ENCODE measurements at regions not wholly inside any gene's neighbourhood (a gene's known extent, or its start where the extent isn't known, plus 50 kb on each side); places are given as distances from the start of the nearest gene placed in this dataset.

DNA sequence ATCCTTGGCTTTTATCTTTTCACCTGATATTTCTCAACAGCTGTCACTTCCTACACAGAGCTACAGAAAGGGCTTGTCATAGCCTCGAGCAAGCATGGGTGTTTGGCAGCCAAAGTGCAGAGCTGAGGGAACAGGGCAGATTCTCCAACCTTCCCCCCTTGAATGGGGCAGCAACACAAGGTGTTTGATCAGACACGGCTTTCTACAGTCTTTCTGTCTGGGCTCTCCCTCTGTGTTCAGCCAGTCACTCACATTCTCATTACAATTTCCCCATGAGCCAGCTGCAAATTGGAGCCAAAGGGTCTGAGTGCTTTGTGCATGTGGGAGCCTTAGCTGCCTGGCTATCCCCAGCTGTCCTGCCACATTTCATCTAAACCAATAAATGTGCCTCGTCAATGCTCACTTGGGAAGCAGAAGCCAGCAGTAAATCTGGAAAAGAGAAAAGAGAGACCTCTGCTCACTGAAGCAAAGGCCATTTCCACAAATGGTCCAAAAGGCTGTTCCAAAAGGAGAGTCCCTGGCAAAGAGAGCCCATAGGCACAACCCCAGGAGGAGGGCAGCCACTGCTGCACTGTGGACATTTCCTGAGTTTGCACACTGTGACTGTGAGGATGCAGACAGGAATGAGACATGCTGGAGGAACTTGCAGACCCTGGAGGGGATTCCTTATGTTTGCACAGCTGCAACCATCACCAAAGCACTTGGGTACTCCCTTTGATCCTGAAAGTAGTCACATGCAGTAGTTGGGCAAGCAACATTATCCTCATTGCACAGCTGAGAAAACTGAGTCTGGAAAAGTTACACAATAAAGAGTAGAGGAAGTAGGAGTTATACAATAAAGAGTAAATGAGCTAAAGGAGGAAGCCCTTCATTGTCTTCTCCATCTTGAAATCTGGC, 186.8 kb downstream of the FAM181B start:
- Histone ChIP-seq H2BK20ac (ENCODE audit: low read depth, low read length, poor library complexity, severe bottlenecking) (no peak overlapping the region), H3K4ac (ENCODE audit: low read depth, low read length) (no peak overlapping the region), H2AFZ (ENCODE audit: low read length) (no peak overlapping the region), H4K5ac (ENCODE audit: insufficient read length, low read depth, low read length) (no peak overlapping the region), H3K4me2 (ENCODE audit: insufficient read depth, insufficient read length, low read length) (no peak overlapping the region), H3T11ph (ENCODE audit: low read length) (no peak overlapping the region), H3K4me1 (ENCODE audit: insufficient read depth, low read length) (no peaks in the 10 kb centered on the region), H3K79me1 (ENCODE audit: insufficient read depth, low read depth, low read length, poor library complexity, severe bottlenecking) (no peaks in the 10 kb centered on the region), H3K79me2 (ENCODE audit: insufficient read depth, low read length) (no peaks in the 10 kb centered on the region), H3K9ac (ENCODE audit: extremely low read depth, insufficient read length, low read length) (no peak overlapping the region), H3K23me2 (ENCODE audit: insufficient read length, low read depth, low read length, poor library complexity, severe bottlenecking) (no peaks in the 10 kb centered on the region), H3K27ac (ENCODE audit: insufficient read length, low read depth, low read length) (no peak overlapping the region), H2BK15ac (ENCODE audit: low read depth, low read length) (no peak overlapping the region), H2BK12ac (ENCODE audit: insufficient read length, low read depth, low read length) (no peak overlapping the region), H4K91ac (ENCODE audit: insufficient read length, low read depth, low read length) (no peak overlapping the region), H2BK120ac (ENCODE audit: low read depth, low read length, poor library complexity, severe bottlenecking) (no peak overlapping the region), H4K20me1 (ENCODE audit: control insufficient read depth, insufficient read depth, insufficient read length) (no peaks in the 10 kb centered on the region), H3K56ac (ENCODE audit: insufficient read length, low read depth, low read length) (no peak overlapping the region), H3K9me3 (ENCODE audit: control insufficient read depth, low read depth, low read length) (no peaks in the 10 kb centered on the region), H2BK5ac (ENCODE audit: insufficient read length, low read length) (no peak overlapping the region), H3K18ac (ENCODE audit: insufficient read length, low read depth, low read length) (no peak overlapping the region), H4K8ac (replicated peaks; ENCODE audit: insufficient read length, low read depth, low read length) (no peak overlapping the region), H3K23ac (ENCODE audit: insufficient read length, low read depth, low read length) (no peak overlapping the region), H2AK5ac (ENCODE audit: insufficient read length, low read length) (no peak overlapping the region), H3K14ac (ENCODE audit: insufficient read depth, low read length) (no peak overlapping the region), H3K27me3 (ENCODE audit: insufficient read depth, low read length) (no peaks in the 10 kb centered on the region)
- no peak for DNase-seq
- TF ChIP-seq, protein P1, sequence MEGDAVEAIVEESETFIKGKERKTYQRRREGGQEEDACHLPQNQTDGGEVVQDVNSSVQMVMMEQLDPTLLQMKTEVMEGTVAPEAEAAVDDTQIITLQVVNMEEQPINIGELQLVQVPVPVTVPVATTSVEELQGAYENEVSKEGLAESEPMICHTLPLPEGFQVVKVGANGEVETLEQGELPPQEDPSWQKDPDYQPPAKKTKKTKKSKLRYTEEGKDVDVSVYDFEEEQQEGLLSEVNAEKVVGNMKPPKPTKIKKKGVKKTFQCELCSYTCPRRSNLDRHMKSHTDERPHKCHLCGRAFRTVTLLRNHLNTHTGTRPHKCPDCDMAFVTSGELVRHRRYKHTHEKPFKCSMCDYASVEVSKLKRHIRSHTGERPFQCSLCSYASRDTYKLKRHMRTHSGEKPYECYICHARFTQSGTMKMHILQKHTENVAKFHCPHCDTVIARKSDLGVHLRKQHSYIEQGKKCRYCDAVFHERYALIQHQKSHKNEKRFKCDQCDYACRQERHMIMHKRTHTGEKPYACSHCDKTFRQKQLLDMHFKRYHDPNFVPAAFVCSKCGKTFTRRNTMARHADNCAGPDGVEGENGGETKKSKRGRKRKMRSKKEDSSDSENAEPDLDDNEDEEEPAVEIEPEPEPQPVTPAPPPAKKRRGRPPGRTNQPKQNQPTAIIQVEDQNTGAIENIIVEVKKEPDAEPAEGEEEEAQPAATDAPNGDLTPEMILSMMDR (conservative IDR thresholded peaks at IDR 0.05), result no peak
- Mint-ChIP-seq H3K9me3 (peaks cover 0 to 2% of the 10 kb centered on the region in 2 experiments; a peak in 1 of 5 replicates), H3K36me3 (ENCODE audit: insufficient read depth in 1 of 3, low read depth in 3 of 3) (no peaks in the 10 kb centered on the region), H3K4me3 (no peak overlapping the region), H3K27ac (no peak overlapping the region), H3K4me1 (peaks cover 5 to 6% of the 10 kb centered on the region in 2 experiments), H3K27me3 (ENCODE audit: low read depth) (peaks cover 2% of the 10 kb centered on the region; the same call in 1 of the 2 replicates)
- WGBS (ENCODE audit: extremely low coverage, insufficient read length, low lambda C conversion rate), result no CpG with 5 or more reads among the region's 3 CpGs

All from H9 (cell line).